Activated effector memory CD4-positive, alpha-beta T cell treated with Interleukin-2 at 50 U/mL for 16 hours (primary cell): ENCODE measurements at regions not wholly inside any gene's neighbourhood (a gene's known extent, or its start where the extent isn't known, plus 50 kb on each side); places are given as distances from the start of the nearest gene placed in this dataset.

Experiments used
- DNase-seq: peaks from one replicate; pipeline ENCODE4 v3.0.0-alpha.2; 2020

GRCh38 chr1:9419369-9420041 is 119.8 kb upstream of the SLC25A33 start:
- no peak for DNase-seq

DNA sequence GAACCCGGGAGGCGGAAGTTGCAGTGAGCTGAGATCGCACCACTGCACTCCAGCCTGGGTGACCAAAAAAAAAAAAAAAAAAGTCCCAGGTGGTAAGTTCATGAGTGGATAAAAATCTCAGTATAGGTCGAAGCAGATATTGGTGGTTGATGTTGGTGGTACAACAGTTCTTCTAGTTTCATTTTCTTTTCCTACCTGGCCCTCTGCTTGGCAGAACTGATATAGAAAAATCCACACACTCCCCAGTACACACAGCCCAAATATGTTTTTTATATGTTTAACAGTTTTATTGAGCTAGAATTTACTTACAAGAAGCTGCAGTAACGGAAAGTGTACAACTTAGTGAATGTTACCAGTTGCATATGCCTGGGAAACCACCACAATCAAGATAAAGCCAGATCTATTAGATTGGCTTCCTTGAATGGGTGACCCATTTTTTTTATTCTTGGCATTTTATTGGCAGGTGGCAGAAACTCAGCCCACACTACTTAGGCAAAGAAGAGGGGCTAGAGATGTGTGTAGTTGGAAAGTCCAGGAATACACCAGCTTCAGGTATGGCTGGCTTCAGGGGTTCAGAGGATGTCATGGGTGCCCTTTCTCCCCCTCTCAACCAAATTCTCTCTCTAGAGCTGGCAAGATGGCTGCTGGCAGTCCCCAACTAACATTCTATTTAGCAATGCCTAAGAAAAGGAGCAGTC is 118.3 kb upstream of the SLC25A33 start:
- no peak for DNase-seq

DNA sequence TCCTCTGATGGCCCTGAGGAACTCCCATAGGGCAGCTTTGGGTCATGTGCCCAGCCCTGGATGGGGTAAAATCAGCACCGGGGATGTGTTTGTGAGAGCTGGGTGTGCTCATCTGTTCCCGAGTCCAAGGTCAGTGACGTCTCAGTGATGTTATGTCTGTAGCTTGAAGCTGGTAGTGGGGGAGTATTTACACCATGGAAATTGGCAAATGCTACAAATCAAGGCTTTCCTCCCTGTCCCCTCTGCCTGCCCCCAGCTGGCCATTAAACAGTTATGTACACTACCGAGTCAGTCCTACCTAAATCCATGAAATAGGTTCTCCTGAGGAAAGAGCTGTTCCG is 117.8 kb upstream of the SLC25A33 start:
- DNase-seq, result no peak

- no peak for DNase-seq
These were observed 116.9 kb upstream of the SLC25A33 start for GRCh38 chr1:9422321-9422720.

GRCh38 chr1:9422911-9423505 is 116.3 kb upstream of the SLC25A33 start:
- no peak for DNase-seq

DNA sequence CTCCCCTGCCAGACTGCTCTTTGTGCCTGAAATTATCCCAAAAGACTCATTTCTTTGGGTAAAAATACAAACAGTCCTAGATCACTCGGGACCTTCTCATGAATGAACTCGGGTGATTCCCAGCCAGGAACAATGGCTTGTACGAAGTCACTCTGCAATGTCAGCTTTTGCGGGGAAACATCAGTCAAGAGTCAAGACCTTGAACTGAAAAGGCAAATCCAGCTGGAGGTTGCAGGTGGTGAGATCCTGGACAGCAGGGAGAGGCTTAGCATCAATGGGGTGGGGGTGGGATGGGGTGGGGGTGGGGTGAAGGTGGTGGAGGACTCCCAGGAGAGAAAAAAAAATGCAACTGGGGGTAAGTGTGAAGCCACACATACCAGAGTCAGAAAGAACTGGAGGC is 115.0 kb upstream of the SLC25A33 start:
- DNase-seq, result no peak

GRCh38 chr1:9425859-9426258 is 113.4 kb upstream of the SLC25A33 start:
- no peak for DNase-seq

DNA sequence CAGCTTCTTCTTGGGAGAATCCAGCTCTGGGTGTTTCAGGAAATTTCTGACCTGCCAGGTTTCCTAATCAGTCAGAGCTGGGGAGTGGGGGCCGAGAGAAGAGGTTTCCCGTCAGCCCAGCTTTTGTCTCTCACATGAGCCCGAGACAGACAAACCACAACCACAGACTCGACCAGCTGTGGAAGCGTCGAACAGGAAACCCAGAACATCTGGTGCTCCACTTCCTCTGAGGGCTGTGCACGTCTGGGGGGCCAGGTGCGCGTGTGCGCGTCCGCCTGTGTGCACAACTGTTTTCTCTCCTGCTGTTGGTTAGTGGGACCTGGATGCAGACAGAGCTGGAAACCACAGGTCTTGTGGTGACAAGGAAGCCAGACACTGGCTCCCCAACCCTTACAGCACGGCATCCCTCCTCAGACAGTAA is 113.0 kb upstream of the SLC25A33 start:
- DNase-seq, result peak; percentile 72

DNA sequence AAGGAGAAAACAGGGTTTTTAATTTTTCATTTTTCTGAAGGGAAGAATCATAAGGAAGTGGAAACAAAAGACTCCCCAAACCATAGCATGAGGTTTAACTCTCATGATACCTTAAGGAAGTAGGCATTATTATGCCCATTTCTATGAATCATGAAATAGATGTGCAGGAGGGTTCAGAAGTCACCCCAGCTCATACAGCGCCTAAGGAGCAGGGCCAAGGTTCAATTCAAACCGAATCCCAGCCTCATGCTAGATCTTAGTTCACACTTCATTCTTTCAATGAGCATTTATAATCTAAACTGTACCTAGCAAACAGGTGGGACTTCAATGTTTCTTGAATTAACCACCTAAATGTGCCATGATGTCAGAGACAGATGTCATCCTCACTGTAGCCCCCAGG is 111.9 kb upstream of the SLC25A33 start:
- no peak for DNase-seq

DNA sequence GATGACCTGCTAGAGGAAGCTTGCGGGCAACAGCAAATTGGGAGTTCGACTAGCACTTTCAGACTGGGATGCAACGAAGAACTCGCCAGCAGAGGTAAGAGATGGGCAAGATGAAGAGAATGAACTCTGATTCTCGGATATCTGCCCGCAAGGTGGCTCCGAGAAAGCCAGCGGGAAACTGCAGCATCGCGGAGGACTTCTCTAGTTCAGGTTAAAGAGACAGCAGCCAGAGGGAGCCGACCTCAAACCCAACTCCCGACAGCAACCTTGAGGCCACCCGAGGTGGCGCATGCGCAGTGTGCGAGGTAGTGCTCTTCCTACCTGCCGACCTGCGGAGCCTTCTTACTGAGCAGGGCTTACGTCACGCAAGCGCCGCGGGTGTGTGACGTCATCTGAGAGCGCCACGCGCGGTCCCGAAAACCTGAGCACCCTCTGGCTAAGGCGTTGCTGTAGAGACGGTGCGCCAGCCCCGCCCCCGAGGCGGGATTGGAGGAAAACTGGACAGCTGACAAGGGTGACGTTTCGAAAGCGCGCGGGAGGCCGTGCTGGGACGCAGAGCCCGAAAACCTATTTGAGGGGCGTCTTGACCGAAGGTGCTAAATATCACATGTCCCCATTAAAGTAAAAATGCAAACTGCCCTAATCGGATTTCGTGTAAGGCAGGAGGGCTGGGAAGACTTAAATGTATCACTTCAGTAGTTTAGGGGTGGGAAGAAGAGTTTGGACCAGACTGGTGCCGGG is 110.5 kb upstream of the SLC25A33 start:
- DNase-seq, result peak; percentile 100

- DNase-seq, result no peak
These were observed 109.9 kb upstream of the SLC25A33 start for GRCh38 chr1:9429342-9429711.

DNA sequence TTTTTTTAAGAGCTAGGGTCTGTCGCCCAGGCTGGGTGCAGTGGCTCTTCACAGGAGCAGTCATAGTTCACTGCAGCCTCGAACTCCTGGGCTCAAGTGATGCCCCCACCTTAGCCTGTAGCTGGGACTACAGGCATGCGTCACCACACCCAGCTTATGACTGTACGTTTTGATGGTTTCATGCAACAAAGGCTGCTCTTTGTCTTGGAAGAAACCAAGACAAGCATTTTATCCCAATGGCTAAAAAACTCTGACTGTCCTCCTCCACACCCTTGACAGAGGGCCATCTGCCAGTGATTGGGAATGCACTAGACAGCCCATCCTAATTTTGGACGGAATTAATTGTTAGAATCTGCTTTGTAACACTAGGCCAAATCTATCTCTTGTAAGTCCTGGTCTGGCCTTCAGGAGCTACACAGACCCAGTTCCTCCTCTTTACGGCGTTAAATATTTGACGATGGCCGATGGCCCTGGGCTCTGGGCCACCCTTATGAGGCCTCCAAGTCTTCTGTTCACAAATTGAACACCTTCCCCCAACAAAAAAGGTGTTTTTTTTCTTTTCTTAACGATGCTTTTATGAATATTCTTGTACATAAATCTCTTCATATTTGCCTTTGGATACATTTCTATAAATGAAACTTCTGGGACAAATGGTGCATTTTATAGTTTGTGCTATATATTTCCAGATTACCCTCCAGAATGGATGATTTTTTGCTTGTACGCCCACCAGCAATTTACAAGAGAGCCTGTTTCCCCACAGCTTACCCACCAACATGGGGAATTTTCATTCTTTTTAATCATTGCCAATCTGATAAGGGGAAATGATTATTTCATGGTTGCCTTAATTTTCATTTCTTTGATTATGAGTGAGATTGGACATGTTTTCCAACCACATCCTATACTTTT is 104.8 kb upstream of the SLC25A33 start:
- DNase-seq, result no peak

DNA sequence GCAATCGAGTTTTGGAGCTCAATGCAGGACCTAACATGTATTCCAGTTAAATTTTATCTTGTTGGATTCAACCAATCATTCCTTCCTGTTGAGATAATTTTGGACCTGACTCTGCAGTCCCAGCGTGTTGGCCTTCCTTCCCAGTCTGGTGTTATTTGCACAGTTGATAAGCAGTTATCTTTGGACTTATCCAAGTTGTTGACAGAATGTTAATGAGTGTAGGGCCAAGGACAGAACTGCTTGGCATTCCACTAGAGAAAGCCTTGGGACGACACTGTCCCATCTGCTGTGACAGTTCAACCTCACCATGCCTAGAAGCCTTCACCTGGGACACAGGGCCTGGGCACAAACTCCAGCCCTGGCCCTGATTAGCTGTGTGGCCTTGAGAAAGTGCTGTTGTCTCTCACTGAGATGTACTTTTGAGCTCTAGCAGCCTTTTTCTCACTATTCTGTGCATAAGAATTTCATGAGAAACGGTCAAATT is 104.1 kb upstream of the SLC25A33 start:
- DNase-seq, result no peak

- DNase-seq, result no peak
These were observed 103.2 kb upstream of the SLC25A33 start for GRCh38 chr1:9435854-9436640.

- DNase-seq, result no peak
These were observed 101.3 kb upstream of the SLC25A33 start for GRCh38 chr1:9437961-9438430.

DNA sequence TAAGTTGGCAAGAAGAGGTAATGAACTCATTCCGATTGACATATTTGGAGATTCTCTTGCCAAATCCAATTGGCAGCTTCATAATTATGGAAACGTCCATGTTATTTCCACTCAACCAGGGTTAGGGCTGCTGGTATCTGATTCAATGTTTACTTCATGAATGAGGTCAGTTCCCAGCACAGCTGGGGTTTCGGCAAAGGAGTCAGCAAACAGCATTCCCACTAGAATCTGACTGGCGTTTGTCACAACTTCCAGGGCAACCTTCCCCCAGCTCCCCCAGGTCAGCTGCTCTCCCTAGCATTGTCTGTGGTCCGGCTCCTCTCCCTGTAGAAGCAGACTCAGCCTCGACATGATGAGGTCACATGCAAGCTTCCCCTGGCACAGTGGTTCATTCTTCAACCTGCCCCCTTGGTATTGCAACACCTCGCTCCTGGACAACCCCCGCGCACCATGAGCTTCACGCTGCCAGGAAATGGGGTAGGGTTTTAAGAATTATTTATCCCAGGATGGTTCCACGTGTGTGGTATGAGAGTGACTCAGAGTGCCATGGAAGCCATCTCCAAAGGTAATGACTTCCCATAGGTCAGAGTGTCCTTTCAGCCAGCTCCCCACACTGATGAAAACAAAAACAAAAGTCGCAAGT is 100.7 kb upstream of the SLC25A33 start:
- no peak for DNase-seq

- no peak for DNase-seq
These were observed 100.0 kb upstream of the SLC25A33 start for GRCh38 chr1:9439074-9439761.

DNA sequence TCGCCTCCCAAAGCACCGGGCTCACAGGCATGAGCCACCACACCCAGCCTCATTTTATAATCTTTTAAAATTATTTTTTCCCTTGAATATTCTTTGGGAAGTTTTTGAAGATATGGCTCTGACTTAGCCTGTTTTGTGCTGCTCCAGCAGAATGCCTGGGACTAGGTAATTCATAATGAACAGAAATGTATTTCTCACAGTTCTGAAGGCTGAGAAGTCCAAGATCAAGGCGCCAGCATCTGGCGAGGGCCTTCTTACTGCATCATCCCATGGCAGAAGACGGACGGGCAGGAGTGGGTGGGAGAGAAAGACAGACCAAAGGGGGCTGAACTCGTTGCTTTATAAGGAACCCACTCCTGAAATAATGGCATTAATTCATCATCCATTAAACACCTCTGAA is 99.0 kb upstream of the SLC25A33 start:
- no peak for DNase-seq

DNA sequence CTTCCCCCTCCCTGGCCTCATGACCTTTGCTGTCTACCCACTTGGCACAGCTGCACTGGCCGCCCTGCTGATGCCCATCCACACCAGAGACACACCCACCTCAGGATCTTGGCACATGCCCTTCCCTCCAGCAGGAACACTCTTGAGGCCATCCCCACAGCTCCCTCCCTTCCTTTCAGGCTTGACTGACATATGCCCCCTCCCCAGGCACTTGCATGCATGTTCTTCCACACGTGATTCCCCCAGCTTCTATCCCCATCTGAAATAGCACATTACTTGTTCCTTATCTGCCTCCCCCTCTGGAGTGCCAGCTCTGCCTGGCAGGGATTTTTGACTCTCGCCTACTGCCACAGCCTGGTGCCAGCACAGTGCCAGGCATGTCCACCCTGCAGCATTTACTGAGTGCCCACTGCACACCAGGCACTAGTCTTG is 98.5 kb upstream of the SLC25A33 start:
- DNase-seq, result no peak

DNA sequence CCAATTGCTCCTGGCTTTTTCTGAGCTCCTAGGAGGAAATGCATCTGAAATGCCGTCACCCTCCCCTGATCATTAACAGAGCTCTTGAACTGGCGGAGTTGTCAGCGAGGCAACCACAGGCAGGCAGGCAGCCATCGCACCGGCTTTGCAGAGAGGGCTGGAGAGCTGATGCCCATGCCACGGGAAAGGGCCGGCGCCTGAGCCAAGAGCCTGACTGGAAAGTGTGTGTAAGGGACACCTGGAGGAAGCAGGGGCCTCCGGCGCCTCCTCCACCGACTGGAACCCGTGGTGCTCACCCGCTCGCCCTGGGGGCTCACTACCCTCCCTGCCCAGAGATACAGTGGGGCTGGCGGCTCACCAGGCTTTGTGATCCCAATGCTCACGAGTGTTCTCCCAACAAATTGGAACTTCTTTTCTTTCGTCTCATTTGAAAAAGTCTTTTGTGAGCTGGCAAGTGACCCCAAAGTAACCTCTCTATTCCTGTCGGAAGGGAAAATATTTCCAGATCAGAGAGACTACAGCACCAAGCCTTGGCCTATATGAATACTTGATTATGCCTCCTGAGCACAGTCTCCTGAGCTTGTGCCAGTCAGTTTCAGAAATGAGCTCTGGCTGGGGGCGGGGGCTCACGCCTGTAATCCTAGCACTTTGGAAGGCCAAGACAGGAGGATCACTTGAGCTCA is 97.7 kb upstream of the SLC25A33 start:
- DNase-seq, result no peak
